Activated CD8-positive, alpha-beta memory T cell treated with anti-CD3 and anti-CD28 coated beads for 1 hour (primary cell): ENCODE measurements at regions not wholly inside any gene's neighbourhood (a gene's known extent, or its start where the extent isn't known, plus 50 kb on each side); places are given as distances from the start of the nearest gene placed in this dataset.
A peak's percentile ranks its signal among the peaks of the same experiment; 100 is the strongest.

Source experiments
- DNase-seq, 2 donors: peaks; one replicate each; pipeline ENCODE4 v3.0.0-alpha.2; 2020; ENCODE audit warnings: low read depth in 1 of 2; ENCODE audit errors: extremely low read depth in 1 of 2

DNA sequence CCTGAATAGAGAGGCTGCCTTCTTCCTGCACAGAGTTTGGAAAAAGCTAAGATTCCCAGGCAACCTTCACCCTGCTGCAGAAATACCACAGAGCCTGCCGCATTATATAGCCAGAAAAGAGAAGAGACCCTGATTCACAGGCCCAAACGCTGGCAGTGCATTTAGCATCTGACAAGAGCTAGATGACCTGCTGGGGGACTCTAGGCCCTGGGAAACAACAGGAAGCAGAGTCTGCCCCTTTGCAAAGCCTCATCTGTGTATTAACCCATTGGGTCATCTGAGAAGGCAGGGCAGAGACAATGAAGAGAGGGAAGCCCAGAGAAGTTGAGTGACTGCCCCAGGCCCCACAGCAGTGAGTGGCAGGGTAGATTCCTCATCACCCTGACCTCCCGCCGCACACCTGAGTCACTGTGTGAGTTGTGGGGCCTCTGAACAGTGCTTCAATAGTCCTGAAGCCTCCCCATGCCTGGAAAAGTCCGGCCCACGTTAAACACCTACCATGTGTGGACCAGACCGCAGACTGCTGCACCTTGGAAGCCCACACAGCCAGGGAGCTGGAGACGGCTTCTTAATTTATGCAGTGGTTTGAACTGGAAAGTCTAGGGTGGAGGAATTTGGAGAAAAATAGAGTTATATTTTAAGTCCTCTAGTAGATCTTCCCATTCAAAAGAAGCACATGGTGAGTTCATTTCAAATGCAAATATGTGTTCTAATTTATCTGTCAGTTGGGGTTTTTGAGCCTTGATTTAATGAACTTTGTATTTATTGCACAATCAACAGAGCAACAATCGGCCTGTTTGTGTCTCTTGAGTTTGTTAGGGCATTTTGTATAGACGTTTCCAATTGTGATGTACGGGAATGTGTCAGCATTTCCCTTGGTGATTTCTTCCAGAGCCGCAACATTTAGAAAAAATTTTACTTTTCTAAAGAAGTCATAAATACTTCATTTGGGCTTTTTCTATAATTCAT lies 80.4 kb upstream of the GPR26 start:
- no peak for DNase-seq

GRCh38 chr10:123587110-123587509 lies 79.0 kb upstream of the GPR26 start:
- DNase-seq, result no peak

DNA sequence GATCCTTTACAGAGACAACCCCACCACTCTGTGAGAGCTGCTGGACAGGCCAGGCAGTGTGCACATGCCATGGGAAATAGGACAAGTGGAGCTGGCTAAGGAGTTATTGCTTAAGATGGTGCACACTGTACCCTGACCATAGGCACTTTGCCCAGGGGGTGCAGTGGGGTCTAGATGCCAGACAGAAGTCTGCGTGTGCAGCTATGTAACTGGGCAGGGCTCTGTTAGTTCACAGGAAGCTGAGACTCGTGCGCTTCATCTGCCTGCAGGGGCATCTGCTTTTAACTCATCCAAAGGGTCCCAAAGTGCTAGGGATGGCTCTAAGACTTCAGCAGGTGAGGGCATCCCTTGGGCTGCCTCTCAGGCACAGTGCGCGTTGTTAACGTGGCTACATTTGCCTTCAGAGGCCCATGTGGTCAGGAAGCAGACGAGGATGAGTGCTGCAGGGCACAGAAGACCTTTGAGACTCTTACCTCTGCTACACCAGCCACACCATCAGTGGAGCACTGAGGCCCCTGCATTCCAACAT lies 77.7 kb upstream of the GPR26 start:
- no peak for DNase-seq

GRCh38 chr10:123595661-123596060 lies 70.5 kb upstream of the GPR26 start:
- no peak for DNase-seq

- DNase-seq, result no peak
Measured at GRCh38 chr10:123597676-123598075, 68.5 kb upstream of the GPR26 start.

GRCh38 chr10:123599366-123599849 lies 66.7 kb upstream of the GPR26 start:
- no peak for DNase-seq

DNA sequence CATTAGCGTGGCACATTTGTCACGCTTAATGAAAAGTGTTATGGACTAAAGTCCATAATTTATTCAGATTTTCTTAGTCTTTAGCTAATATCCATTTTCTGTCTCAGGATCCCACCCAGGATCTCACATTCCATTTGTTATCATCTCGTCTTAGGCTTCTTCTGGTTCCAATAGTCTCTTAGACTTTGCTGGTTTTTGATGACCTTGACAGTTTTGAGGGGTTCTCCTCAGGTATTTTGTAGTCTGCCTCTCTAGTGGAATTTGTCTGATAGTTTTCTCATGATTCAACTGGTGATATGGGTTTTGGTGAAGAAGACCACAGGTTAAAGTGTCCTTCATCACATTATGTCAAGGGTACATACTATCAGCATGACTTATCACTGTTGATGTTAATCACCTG lies 66.0 kb upstream of the GPR26 start:
- no peak for DNase-seq

- DNase-seq, result no peak
Measured at GRCh38 chr10:123603130-123603529, 63.0 kb upstream of the GPR26 start.

DNA sequence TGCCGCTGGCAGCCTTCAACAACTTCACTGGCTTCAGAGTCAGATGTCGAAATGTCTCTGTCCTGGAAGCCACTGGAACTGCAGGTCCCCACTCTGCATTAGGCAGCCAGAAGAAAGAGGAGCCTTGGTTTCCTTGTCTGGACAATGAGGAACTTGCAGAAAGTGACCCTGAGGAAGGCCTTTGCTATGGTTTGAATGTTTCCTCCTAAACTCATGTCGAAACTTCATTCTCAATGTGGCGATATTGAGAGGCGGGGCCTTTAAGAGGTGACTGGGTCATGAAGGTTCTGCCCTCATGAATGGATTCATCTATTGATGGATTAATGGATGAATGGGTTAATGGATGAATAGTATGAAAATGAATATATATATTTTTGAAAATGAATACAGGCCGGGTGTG lies 61.6 kb upstream of the GPR26 start:
- DNase-seq, result no peak

GRCh38 chr10:123606006-123606405 lies 60.1 kb upstream of the GPR26 start:
- DNase-seq, result no peak

DNA sequence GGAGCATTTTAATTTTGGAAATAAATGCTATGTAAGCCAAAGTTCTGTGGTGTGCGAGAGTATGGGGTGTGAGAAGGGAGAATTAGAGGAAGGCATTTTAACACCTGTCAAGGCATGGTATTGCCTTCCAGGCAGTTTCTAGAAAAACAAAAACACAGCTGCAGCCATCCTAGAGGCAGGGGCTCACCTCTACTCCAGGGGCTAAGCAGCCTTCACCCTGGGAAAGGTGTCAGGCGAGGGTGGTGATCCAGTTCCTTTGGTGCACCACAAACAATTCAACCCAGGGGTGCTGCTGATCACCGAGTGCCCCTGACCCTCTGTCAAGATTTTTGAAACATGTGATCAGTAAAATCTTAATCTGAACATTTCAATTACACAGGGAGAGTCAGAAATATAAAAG lies 59.2 kb upstream of the GPR26 start:
- DNase-seq, result no peak

DNA sequence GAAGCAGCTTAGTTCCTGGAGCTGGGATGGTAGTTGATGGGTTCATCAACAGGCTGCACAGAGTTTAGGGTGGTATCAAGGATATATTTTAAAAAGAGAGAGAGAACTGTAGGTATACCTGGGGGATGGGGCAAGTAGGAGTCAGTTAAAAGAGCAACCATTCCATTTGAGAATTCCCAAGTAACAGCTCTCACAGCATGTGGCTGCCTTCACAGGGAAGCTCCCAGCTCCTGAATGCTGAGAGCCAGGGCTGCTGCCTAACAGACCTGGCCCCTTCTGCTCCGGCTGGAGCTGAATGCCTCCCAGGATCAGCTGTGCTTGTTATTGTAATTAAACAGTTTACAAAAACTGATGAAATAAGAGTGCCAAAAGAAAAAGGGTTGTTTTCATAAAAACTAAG lies 58.8 kb upstream of the GPR26 start:
- DNase-seq, result no peak

DNA sequence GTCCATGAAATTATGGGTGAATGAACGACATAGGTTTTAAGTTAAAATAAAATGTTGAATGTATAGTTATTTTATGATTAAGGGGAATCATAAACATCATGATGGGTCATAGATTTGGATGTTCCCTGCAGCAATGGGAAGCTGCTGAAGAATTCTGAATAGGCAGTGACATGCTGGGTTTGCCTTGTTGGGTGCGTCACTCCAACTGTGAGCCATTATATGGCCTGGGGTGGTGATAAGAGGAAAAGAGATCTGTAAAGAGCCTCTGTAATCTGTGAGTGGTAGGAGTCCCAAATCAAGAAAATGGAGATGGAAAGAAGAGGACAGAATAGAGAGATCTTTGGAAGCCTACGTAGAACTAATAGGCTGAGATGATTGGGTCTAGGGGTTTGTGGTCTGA lies 58.1 kb upstream of the GPR26 start:
- DNase-seq, result no peak

GRCh38 chr10:123611243-123611642 lies 54.9 kb upstream of the GPR26 start:
- DNase-seq, result no peak

DNA sequence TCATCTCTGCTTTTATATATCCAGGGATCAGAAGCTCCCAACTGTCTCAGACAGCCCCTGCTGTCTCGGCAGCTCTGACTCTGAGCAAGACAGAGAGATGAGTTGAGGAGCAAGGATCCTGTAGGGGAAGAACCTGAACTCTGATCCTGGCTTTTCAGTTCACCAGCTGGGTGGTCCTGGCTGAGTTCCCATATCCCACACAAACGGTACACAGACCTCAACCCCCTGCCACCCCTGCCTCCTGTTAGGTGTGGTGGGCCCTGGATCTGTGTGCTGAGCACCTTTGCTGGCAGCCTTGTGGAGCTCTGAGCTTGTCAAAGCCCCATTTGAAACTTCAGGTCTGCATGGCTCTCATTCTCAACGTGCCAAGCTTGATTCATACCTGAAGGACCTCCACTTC lies 54.3 kb upstream of the GPR26 start:
- no peak for DNase-seq

GRCh38 chr10:123613346-123613850 lies 52.8 kb upstream of the GPR26 start:
- no peak for DNase-seq

DNA sequence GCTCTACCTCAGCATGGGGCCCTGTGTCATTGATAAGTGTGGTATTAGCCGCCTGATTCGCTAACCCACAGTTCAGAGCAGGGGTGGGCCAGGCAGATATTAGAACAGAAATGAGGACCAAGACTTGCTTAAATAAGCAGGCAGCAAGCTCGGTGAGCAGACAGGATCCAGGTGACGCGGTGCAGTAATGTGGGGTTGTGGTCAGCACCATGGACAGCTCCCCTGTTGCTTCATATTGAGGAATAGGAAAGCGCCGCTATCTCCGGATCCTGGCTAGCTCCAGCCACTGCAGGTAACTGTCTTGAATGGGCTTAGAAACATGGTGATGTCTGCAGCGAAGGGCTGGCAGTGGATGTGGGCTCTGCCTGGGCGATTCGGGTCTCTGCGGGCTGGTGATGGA lies 51.3 kb upstream of the GPR26 start:
- peak in 1 of 2 donors; percentile 33 for DNase-seq
